ENCODE measurements at regions not wholly inside any gene's neighbourhood (a gene's known extent, or its start where the extent isn't known, plus 50 kb on each side); places are given as distances from the start of the nearest gene placed in this dataset.

DNA sequence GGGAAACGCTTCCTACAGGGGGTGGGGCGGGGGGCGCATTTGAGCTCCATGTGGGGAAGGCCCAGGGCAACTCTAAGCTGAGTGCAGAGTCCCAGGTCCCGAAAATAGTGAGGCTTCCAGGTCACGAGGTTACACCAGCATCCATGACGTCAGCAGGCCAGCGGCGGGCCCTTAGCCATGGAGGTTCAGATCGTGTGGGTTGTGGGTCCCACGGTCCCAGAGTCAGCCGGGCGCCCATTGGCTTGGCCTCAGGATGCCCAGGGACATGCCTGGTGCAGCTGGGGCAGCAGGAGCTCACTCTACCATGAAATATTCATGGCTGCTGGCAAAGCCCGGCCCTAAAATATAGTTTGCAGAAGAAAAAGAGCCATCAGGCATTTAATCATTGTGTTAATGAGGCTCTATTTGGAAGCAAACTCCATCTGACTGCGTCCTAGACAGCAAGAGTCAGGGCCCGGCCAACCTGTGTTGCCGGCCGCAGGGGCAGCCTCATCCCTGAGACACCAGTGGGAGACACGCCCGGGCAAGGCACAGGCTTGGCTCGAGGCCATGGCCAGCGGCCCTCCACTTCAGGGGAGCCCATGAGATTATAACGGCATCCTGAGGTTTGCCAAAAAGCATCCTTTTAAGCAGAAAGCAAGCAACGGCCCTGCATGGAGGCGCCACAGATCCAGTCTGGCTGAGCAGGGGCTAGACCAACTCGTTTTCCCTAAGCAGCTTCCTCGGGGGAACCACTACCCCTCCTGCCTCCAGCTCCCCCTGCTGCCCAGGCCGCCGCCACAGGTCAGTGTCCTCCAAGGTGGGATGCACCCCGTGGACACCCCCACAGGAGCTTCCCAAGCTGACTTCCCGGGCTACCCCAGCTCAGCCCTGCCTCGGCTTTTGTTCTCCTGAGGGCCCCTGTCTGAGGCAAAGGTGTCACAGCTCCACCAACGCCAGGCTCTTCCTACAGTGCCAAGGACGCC is 108.9 kb upstream of the PPP1R26 start:
- H3K4me1 Mint-ChIP-seq (ENCODE audit: low read depth): no peaks in the 10 kb centered on the region
- no peak overlapping the region for H3K4me3 Mint-ChIP-seq

DNA sequence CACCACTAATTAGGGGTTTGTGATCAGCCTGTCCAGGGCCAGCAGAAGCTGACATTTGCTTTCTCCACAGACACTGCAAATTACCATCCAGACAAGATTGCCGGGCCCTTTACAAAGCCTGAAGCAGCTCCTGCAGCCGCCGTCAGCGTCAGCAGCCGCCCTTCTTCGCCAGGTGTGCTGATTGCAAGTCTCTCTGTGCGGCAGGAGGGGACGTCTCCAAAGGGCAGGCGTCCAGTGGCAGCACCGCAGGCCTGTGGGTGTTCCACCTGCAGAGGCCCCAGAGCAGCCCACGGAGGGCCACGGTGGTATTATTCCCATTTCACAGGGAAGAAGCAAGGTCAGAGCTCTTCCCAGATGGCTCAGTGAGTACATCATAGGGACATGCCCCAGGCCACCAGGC is 108.0 kb upstream of the PPP1R26 start:
- DNase-seq: no peak
- no peaks in the 10 kb centered on the region for H3K9me3 Mint-ChIP-seq
- H3K4me1 Mint-ChIP-seq (ENCODE audit: low read depth): no peaks in the 10 kb centered on the region
- no peaks in the 10 kb centered on the region for H3K27me3 Mint-ChIP-seq (ENCODE audit: low read depth)
- H3K36me3 Mint-ChIP-seq (ENCODE audit: insufficient read depth in 2 of 2): no peaks in the 10 kb centered on the region
- H3K27ac Mint-ChIP-seq: no peak overlapping the region
- ATAC-seq (replicated peaks in 1 of 2): no peak
- H3K4me3 Mint-ChIP-seq: no peak overlapping the region

More for the DNA sequence above, 108.9 kb upstream of the PPP1R26 start:
- H3K27me3 Mint-ChIP-seq (ENCODE audit: low read depth): no peaks in the 10 kb centered on the region
- ATAC-seq (replicated peaks in 1 of 2) (no peak), DNase-seq (no peak)
- no peaks in the 10 kb centered on the region for H3K9me3 Mint-ChIP-seq
- H3K36me3 Mint-ChIP-seq (ENCODE audit: insufficient read depth in 2 of 2): no peaks in the 10 kb centered on the region
- no peak overlapping the region for H3K27ac Mint-ChIP-seq

DNA sequence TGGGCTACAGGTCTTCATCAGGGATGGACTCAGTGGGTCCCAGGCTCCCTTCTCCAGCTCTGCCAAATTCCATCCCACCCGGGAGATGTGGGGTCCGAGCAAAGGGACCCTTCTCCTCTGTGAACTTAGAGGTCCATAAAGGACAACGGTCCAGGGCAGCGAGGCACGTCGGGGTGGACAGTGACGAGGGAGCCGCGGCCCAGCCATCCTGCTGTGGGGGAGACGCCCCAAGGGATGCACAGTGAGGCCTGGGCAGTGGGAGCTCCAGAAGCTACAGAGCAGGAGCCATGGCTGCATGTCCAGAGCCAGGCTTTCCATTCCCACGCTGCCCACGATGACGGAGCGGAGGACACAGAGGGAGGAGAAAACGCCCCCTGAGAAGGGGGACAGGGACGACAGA is 107.5 kb upstream of the PPP1R26 start:
- Mint-ChIP-seq H3K4me1 (ENCODE audit: low read depth) (no peaks in the 10 kb centered on the region), H3K9me3 (no peaks in the 10 kb centered on the region), H3K36me3 (ENCODE audit: insufficient read depth in 2 of 2) (no peaks in the 10 kb centered on the region), H3K27me3 (ENCODE audit: low read depth) (no peaks in the 10 kb centered on the region), H3K4me3 (no peak overlapping the region), H3K27ac (no peak overlapping the region)
- DNase-seq (no peak), ATAC-seq (replicated peaks in 1 of 2) (no peak)

DNA sequence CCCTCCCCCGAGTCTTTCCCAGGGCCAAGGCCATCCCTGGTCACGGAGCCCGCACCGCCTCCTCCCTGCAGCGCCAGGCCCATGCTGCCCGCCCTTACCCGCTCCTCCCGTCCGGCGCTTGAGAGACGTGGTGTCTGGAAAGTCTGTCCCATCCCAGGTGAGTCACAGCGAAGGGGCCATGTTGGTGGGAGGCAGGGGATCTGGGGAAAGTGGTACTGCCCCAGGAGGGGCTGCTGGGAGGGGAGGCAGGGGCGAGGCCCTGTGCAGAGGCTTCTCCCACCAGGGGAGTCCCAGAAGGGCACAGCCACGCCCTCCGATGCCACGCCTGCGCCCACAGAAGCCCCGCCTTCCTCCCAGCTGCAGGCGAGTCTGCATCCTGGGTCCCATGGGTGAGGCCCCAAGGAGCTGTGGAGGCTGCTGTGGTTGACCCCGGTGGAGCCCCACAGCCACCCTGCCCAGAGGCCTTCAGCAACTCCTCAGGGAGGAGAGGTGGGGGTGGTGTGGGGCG is 107.0 kb upstream of the PPP1R26 start:
- ATAC-seq (replicated peaks in 1 of 2): no peak
- no peaks in the 10 kb centered on the region for H3K27me3 Mint-ChIP-seq (ENCODE audit: low read depth)
- H3K4me3 Mint-ChIP-seq: no peak overlapping the region
- no peaks in the 10 kb centered on the region for H3K9me3 Mint-ChIP-seq
- no peak for DNase-seq
- H3K36me3 Mint-ChIP-seq (ENCODE audit: insufficient read depth in 2 of 2): no peaks in the 10 kb centered on the region
- no peak overlapping the region for H3K27ac Mint-ChIP-seq
- H3K4me1 Mint-ChIP-seq (ENCODE audit: low read depth): no peaks in the 10 kb centered on the region

DNA sequence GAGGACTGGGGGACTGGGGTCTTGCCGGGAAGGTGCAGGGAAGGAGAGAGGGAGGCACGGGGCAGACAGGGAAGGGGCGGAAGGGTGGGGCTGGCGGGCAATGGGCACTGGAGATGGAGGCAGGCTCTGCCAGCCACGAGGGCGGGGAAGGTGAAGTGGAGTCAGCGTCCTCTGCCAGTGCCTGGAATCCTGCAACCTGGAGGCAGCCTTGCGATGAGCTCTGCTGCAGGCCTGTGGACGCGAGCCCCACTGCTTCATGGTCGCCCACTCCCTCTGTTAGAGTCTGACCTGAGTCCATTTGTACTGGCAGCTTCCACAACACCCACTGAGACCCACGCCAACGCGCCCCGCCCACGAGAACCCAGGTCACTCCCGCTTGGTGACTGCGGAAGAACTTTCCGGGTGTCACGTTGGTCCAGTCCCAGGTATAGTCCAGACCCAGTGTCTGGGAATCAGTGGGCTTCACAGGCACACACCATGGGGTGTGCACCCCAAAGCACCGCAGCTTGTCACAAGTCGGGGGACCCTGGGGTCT is 106.4 kb upstream of the PPP1R26 start:
- ATAC-seq (replicated peaks in 1 of 2) (no peak), DNase-seq (no peak)
- Mint-ChIP-seq H3K4me1 (ENCODE audit: low read depth) (no peaks in the 10 kb centered on the region), H3K9me3 (no peaks in the 10 kb centered on the region), H3K27ac (no peak overlapping the region), H3K4me3 (no peak overlapping the region), H3K36me3 (ENCODE audit: insufficient read depth in 2 of 2) (no peaks in the 10 kb centered on the region), H3K27me3 (ENCODE audit: low read depth) (no peaks in the 10 kb centered on the region)

DNA sequence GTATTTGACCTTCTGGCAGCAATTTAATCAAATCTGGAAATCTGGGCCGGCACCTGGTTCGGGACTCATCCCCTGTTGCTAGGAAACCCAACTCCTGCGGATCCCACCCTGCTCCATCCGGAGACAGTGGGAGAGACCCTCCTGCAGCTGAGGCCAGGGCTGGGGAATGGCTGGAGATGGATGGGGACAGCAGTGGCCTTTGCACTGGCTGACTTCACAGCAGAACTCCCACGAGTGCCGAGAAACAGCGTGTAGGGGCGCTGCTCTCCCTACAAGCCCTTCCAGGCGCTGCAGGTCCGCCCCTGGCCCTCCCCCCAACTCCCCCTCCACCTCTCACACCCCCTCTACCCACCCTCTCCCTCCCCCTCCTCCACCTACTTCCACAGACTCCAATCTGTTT is 105.8 kb upstream of the PPP1R26 start:
- H3K9me3 Mint-ChIP-seq: no peaks in the 10 kb centered on the region
- H3K4me1 Mint-ChIP-seq (ENCODE audit: low read depth): no peaks in the 10 kb centered on the region
- no peak overlapping the region for H3K27ac Mint-ChIP-seq
- no peak for ATAC-seq (replicated peaks in 1 of 2)
- no peak for DNase-seq
- no peaks in the 10 kb centered on the region for H3K36me3 Mint-ChIP-seq (ENCODE audit: insufficient read depth in 2 of 2)
- no peak overlapping the region for H3K4me3 Mint-ChIP-seq
- no peaks in the 10 kb centered on the region for H3K27me3 Mint-ChIP-seq (ENCODE audit: low read depth)

DNA sequence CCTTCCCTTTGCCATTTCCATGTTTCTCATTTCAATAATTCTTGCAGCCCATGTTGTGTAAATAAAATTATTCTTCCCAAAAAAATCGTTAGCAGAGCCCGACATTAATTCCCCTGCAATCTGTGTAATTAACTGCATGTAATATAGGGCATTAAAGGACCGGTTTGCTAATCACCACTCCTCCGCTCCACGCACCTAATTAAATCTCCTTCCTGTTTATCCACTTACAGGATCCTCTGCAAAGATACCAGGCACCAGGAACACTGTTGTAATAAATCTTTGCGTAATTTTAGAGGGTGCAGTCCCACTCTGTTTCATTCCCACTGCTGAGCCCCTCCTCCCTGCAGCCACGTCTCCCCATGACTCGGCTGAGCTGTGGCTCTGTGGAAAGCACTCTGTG is 105.0 kb upstream of the PPP1R26 start:
- Mint-ChIP-seq H3K4me3 (no peak overlapping the region), H3K36me3 (ENCODE audit: insufficient read depth in 2 of 2) (no peaks in the 10 kb centered on the region), H3K4me1 (ENCODE audit: low read depth) (no peaks in the 10 kb centered on the region), H3K27ac (peak overlapping the region; percentile 78), H3K27me3 (ENCODE audit: low read depth) (no peaks in the 10 kb centered on the region), H3K9me3 (no peaks in the 10 kb centered on the region)
- no peak for ATAC-seq (replicated peaks in 1 of 2)
- no peak for DNase-seq

DNA sequence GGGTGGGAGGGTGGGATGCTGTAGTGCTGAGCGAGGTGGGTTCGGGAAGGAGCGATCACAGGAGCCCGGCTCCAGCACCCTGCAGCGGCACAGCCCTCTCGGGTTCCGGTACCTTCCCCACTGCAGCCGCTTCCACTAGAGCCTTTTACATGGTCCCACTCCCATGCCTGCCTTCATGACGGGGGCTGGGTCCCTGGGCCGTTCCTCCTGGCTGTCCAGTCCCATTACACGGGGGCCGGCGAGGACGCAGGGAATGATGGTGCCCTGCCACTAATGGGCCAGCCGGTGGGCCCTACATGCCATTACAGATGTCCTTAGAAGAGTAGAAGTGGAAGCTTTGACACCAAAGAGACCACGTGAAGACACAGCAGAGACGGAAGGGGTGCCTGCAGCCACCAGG is 104.6 kb upstream of the PPP1R26 start:
- Mint-ChIP-seq H3K4me3 (no peak overlapping the region), H3K9me3 (no peaks in the 10 kb centered on the region), H3K27me3 (ENCODE audit: low read depth) (no peaks in the 10 kb centered on the region), H3K27ac (no peak overlapping the region), H3K36me3 (ENCODE audit: insufficient read depth in 2 of 2) (no peaks in the 10 kb centered on the region), H3K4me1 (ENCODE audit: low read depth) (no peaks in the 10 kb centered on the region)
- ATAC-seq (replicated peaks in 1 of 2) (no peak), DNase-seq (no peak)

DNA sequence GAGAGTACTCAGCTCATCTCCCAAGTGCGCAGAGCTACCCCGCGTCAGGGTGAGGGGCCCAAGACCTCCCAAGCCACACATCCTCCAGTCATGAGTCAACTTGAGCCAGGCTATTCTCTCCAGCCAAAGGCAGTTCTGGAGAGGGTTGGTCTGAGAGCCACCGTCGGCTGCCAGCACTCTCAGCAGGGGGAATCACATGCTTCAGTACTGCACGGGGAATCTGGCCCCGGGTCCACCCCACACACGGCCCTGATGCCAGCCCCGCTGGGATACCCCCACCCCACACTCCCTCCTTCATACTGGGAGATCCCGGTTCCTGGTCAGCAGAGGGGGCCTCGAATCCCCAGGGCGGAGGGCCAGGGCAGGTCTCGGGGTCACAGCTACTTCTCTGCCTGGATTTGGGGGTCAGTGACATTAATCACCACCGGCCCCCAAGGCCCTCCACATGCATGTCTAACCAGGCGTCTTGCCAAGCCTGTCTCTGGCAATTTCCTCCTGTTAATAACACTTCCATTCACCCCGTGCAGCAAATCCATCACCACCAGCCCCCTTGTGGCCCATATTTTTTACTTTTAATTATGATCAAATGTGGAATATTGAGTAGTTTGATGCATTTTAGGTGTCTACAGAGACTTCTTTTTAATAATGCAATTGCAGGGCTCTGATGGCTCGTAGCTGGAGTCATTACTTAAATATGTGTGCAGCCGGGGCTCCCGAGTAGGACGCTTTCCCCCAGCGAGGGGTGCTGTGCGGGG is 102.9 kb upstream of the PPP1R26 start:
- no peak overlapping the region for H3K4me3 Mint-ChIP-seq
- H3K4me1 Mint-ChIP-seq (ENCODE audit: low read depth): no peaks in the 10 kb centered on the region
- H3K36me3 Mint-ChIP-seq (ENCODE audit: insufficient read depth in 2 of 2): no peaks in the 10 kb centered on the region
- H3K9me3 Mint-ChIP-seq: no peaks in the 10 kb centered on the region
- no peak overlapping the region for H3K27ac Mint-ChIP-seq
- DNase-seq (no peak), ATAC-seq (replicated peaks in 1 of 2) (no peak)
- no peaks in the 10 kb centered on the region for H3K27me3 Mint-ChIP-seq (ENCODE audit: low read depth)

DNA sequence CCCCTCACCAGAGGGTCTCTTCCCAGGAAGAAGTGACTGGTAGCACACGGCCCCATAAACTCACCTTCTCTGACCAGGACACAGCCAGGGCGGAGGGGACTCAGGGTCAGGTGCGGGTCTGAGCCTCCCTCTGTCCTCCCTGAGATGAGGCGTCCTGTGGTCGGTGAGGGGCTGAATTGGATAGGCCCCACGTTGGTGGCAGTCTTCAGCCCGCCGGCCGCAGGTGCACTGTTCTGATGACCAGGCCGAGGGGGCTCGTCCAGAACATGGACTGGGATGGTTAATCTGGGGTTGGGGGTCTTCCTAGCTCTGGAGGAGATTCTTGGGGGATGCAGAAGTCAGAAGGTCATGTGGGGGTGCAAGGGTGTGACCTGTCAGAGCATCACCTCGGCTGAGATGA is 102.2 kb upstream of the PPP1R26 start:
- ATAC-seq (replicated peaks in 1 of 2): no peak
- H3K27ac Mint-ChIP-seq: no peak overlapping the region
- no peak overlapping the region for H3K4me3 Mint-ChIP-seq
- no peaks in the 10 kb centered on the region for H3K36me3 Mint-ChIP-seq (ENCODE audit: insufficient read depth in 2 of 2)
- H3K4me1 Mint-ChIP-seq (ENCODE audit: low read depth): no peaks in the 10 kb centered on the region
- no peaks in the 10 kb centered on the region for H3K9me3 Mint-ChIP-seq
- H3K27me3 Mint-ChIP-seq (ENCODE audit: low read depth): no peaks in the 10 kb centered on the region
- no peak for DNase-seq

DNA sequence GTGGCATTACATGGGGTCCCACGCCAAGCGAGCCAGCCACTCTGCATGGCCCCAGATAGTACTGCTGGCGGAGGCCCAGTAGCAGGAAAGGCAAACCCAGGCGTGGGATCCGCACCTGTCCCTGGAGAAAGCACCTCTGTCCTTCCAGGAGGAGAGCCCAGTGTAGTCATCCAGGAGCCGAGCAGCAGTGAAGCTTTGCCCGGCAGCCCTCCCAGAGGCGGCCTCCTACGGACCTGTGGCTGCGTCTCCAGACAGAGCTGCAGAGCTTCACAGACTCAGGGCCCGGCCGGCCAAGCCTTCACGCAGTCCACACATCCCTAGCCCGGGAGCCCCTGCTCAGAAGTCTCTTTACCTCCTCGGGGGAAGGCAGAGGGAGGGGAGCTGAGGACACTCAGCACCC is 100.8 kb upstream of the PPP1R26 start:
- no peak overlapping the region for H3K27ac Mint-ChIP-seq
- DNase-seq: no peak
- no peak overlapping the region for H3K4me3 Mint-ChIP-seq
- ATAC-seq (replicated peaks in 1 of 2): no peak
- no peaks in the 10 kb centered on the region for H3K36me3 Mint-ChIP-seq (ENCODE audit: insufficient read depth in 2 of 2)
- H3K9me3 Mint-ChIP-seq: no peaks in the 10 kb centered on the region
- H3K4me1 Mint-ChIP-seq (ENCODE audit: low read depth): no peaks in the 10 kb centered on the region
- H3K27me3 Mint-ChIP-seq (ENCODE audit: low read depth): no peaks in the 10 kb centered on the region

DNA sequence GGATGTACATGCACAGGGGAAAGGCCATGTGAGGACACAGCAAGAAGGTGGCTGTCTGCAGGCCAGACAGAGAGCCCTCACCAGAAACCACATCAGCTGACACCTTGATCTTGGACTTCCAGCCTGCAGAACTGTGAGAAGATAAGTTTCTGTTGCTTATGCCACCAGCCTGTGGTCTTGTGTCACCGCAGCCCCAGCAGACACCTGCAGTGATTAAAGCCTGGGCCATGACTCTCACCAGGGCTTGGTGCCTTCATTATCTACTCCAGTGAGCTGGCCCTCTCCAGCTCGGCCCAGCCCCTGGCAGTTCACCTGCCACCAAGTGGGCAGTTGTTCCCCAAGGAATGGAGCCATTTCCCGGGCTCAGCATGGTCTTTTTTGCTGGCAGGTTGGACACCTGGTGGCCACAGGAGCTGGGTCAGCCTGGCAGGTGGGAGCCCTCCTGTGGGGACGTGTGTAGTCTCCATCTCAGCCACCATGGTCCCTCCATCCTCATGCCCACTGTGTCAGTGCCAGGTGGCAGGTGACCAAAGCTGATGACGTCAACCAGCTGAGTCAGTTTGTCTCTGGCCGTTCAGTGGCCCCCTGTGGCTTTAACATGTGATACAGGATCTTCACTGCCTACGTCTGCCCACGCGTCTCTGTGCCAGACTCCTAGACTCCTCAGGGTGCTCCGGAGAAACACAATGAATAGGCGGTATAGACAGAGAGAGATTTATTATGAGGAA is 99.9 kb upstream of the PPP1R26 start:
- H3K27me3 Mint-ChIP-seq (ENCODE audit: low read depth): no peaks in the 10 kb centered on the region
- H3K9me3 Mint-ChIP-seq: no peaks in the 10 kb centered on the region
- H3K36me3 Mint-ChIP-seq (ENCODE audit: insufficient read depth in 2 of 2): no peaks in the 10 kb centered on the region
- no peak for ATAC-seq (replicated peaks in 1 of 2)
- no peak for DNase-seq
- H3K27ac Mint-ChIP-seq: no peak overlapping the region
- no peak overlapping the region for H3K4me3 Mint-ChIP-seq
- no peaks in the 10 kb centered on the region for H3K4me1 Mint-ChIP-seq (ENCODE audit: low read depth)

All from activated T-cell treated with anti-CD3 and anti-CD28 coated beads, Interleukin-2, amount 50 U/mL, for 72 hours (primary cell).